DMS 273 (cell line): ENCODE measurements at regions not wholly inside any gene's neighbourhood (a gene's known extent, or its start where the extent isn't known, plus 50 kb on each side); places are given as distances from the start of the nearest gene placed in this dataset.
A peak's percentile ranks its signal among the peaks of the same experiment; 100 is the strongest.
"Not testable (repeated sequence)": the region's sequence is repeated elsewhere in the genome, so short reads cannot be mapped to it uniquely, and the experiment has no call there.

Source experiments
- DNase-seq: peaks from one replicate; lab custom pipeline; 2025; ENCODE audit not compliant: unreplicated experiment; lab: John Stamatoyannopoulos, UW

DNA sequence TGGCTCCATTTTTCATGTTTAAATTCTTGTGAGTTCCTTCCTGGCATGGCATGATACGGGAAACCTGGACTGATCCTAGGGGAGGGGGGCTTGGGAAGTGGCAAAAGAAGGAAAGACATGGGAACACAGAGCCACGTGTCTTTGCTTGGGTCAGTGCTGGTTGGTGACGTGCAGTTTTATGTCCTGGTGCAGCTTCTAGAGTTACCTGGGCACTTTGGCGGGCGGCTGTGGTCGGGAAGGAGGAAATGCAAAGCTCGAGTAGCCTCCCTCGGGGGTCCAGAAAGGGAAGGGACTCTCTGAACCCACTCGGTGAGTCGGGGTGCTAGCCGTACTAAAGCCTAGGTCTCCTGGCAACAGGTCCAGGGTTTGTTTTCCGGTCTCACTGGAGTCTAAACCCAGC, 94.6 kb downstream of the APOB start:
- DNase-seq, result no peak

DNA sequence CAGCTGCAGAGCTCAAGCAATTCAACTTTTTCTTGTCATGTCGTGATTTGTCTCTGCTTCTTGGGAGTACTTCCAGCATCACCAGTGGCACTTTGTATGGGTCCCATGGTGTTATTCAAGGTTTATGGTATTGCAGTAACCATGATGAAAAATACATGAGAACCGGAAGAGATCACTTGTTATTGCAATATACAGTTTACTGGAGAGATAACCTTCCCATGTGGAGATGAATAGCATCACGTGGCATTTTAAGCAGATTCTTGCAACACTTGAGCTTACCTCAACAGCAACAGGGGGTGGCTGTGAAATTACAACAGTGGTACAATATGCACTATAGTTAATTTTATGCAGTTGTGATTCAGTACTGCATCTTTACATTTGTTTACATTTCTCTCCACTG, 97.4 kb downstream of the APOB start:
- no peak for DNase-seq

DNA sequence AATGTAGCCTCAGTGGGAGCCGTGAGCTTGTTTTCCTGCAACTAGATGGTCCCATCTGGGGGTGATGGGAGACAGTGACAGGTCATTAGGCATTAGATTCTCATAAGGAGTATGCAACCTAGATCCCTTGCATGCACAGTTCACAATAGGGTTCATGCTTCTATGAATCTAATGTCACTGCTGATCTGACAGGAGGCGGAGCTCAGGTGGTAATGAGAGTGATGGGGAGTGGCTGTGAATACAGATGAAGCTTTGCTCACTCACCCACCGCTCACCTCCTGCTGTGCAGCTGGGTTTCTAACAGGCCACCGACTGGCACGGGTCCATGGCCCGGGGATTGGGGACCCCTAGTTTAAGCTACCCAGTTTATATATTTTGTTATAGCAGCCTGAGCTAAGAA, 100.2 kb downstream of the APOB start:
- DNase-seq, result not testable (repeated sequence)

- no peak for DNase-seq
These were observed 101.2 kb downstream of the APOB start for GRCh38 chr2:20942646-20943125.

- DNase-seq, result no peak
These were observed 103.0 kb downstream of the APOB start for GRCh38 chr2:20940856-20941255.

- DNase-seq, result no peak
These were observed 103.7 kb downstream of the APOB start for GRCh38 chr2:20939931-20940795.

DNA sequence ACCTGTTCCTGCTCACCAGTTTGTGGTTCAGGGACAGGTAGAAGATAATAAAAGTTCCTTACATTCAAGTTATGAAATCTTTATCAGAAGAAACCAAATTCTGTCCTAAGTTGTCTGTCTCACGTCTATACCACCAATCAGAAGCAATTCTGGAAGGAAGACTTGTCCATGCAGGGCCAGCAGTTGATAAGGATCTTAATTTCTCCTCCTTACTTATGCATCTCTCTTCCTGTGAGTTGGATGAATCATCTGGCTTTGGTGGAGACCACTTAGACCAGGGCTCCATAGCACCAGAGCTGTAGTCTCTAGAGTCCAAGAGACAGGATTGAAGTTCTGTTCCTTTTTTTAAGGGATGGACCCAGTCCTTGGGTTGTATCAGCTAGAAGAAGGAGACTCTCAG, 106.5 kb downstream of the APOB start:
- no peak for DNase-seq

- DNase-seq, result no peak
These were observed 108.6 kb downstream of the APOB start for GRCh38 chr2:20935168-20935775.

GRCh38 chr2:20934236-20934635, 109.6 kb downstream of the APOB start:
- DNase-seq, result no peak

DNA sequence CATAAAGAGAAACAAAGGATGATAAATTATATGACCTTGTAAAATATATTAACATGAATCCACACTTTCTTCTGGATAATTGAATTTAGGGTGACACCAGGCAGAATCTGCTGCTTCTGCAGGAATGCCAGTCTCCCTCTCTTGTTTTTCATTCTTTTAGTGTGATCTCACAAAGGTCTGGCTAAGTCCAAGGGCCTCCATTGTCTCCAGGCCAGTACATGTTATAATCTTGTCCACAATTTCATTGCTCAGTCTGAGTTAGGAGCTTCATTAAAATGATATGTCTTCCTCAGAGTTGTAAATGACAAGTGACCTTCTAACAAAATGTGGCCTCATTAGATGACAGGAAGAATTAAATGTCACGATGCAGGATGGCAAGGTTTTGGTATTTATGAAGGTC, 110.2 kb downstream of the APOB start:
- no peak for DNase-seq

DNA sequence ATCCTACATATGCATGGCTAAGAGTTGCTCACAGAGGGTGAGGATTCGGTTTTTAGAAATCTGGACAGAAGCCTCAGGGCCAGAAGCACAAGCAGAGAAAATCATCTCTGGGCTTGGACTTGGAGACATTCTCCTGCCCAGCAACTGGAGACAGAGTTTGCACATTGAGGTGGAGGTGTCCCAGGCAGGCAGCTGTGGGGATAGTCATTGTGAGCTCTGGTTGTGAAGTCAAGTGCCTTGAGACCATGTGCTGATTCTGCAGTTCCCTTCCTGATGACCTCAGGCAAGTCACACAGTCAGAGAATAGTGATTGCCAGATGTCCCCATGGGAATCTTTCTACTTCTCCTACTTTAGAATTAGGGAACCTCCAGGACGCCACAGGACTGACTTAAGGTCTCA, 108.4 kb upstream of the LDAH start:
- no peak for DNase-seq

DNA sequence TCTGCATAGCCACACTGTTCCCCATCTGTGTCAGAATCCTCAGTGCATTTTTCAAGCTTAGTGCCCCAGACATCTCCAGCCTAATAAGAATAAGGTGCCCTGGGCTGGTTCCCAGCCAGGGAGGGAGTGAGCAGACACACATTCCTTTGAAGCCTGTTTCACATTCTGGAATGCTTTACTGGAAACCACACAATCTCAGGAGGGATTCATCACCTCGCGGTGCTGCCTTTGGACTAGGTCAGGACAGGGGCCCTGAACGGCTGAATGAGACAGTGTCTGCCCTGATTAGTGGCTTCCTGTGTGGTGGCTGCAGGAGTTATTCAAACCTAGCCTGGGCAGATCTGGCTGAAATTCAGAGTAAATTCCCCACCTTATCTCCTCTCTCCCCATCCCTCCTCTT, 108.0 kb upstream of the LDAH start:
- DNase-seq, result no peak

- DNase-seq, result no peak
These were observed 106.8 kb upstream of the LDAH start for GRCh38 chr2:20929721-20930120.

DNA sequence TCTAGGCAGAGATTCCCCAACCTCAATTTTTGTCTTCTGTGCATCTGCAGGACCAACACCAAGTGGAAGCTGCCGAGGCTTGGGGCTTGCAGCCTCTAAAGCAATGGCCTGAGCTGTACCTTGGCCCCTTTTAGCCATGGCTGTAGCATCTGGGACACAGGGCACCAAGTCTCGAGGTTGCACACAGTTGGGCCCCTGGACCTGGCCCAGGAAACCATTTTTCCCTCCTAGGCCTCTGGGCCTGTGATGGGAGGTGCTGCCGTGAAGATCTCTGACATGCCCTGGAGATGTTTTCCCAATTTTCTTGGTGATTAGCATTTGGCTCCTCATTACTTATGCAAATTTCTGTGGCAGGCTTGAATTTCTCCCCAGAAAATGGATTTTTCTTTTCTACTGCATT, 105.7 kb upstream of the LDAH start:
- no peak for DNase-seq

DNA sequence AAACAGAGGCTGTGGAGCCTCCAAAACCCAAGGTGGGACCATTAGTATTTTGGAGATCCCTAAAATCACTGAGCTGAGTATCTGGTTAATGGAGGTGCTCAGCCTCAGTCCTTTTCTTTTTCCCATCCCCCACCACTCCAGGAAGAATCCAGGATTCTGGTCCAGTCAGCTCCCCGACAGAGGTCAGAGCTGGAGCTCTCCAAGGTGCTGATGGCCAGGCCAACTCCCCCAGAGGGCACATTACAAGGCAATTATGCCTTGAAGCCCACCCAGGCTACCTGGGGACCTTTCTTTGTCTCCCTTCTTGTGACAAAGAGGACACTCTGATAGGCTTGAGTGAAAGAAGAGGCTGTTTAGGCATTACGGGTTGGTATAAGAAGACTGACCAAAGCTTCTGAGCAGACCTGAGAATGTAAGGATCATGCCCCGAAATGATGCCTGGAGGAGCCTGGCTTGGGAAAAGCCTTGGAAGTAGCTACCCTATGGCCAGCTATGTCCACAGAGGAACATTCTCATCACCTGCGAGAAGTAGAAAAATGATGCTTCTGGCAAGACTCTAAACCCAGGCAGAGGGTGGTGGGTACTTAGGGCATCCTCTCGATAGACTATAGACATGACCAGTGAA, 102.5 kb upstream of the LDAH start:
- no peak for DNase-seq

DNA sequence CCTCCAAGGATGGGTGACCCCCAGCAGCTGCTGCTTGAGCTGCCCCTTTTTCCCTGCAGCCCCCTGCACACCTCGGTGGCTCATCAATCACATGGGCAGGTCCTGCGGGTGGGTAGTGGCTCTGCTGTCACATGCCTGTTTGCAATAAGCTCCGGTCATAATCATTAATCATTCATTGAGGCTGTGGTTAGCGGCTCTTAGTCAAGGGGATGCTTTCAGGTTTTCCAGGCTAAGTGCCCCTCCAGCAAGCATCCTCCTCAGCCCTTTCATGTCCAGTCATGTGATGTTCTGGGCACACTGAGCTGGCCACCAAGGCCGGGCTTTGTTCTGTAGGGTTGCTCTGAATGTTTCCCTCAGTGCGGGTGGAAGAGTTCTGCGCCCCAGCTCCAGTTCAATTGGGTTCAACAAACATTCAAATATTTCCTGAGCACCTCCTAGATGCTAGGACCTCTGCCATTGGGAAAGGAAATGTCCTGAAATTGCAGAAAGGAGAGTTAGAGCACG, 96.4 kb upstream of the LDAH start:
- no peak for DNase-seq

GRCh38 chr2:20917719-20918572, 95.0 kb upstream of the LDAH start:
- no peak for DNase-seq

- no peak for DNase-seq
These were observed 94.4 kb upstream of the LDAH start for GRCh38 chr2:20917287-20917660.

DNA sequence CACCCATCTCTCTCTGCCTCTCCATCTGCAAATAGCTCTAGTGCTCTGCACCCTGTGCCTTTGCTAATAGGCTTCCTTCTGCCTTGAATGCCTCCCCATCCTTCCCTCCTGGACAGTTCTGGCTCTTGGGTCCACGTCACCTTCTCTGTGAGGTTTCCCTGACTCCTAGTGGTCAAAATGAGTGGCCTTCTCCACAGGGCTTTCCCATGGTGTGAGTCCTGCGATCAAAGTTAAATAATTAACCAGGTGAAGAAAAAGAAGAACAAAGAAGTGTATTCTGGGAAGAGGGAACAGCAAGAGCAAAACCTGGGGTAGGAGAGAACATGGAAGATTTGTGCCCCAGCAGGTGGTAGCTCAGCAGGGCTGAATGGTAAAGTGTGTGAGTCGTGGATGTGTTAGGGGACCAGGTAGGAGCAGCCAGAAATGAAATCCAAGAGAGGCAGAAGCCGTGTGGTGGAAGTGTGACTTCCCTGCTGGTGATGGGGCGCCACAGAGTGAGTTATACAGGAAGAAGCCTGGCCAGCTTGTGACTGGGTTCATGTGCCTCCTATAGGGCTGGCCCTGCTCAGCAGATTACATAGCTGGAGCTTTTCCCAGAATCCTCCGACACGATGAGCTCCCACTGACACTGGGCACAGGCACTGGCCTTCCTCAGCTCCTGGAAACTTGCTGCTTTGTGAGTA, 93.8 kb upstream of the LDAH start:
- DNase-seq, result peak; percentile 31

DNA sequence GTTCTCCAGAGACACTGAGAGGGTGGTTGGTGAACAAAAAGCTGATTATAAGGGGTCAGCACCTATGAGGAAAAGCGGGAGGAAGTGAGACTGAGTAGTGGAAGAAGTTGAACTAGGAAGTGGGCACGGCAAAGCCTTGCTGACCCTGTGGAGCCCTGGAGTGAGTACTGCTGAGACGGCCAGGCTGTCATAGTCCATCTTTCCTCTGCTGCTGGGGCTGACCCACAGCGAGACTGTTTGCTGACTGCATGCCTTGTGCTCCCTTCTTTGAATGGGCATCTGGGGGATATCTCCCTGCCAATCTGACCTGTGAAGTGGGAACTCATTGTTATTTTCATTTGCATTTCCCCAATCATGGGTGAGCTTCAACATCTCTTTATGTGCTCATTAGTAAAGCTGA, 92.4 kb upstream of the LDAH start:
- DNase-seq, result no peak

- no peak for DNase-seq
These were observed 91.9 kb upstream of the LDAH start for GRCh38 chr2:20914771-20915170.
